WTC11 (cell line): ENCODE measurements at regions not wholly inside any gene's neighbourhood (a gene's known extent, or its start where the extent isn't known, plus 50 kb on each side); places are given as distances from the start of the nearest gene placed in this dataset.
A peak's percentile ranks its signal among the peaks of the same experiment; 100 is the strongest.

Experiments used
- ATAC-seq: fragments of 200-7000 bp; cut with Tn5 transposase; 2 replicates; pipeline ENCODE4 v1.10.0; 2021; ENCODE audit warnings: mild to moderate bottlenecking, moderate library complexity
- CTCF ChIA-PET: fragments of 300-600 bp; sonication (Branson Sonifier 250); formaldehyde crosslinking; loops from one replicate; lab custom pipeline; 2021; ENCODE audit warnings: antibody characterized with exemption; lab: Charles Lee
- POLR2A ChIA-PET: fragments of 350-600 bp; sonication (Branson Sonifier 250); formaldehyde crosslinking; loops from one replicate; lab custom pipeline; 2021; ENCODE audit warnings: antibody characterized with exemption; lab: Charles Lee
- DNase-seq: peaks from one replicate; pipeline ENCODE4 v3.0.0; 2021; ENCODE audit warnings: low spot score
- H3K27ac Mint-ChIP-seq: 2 replicates; pipeline ENCODE4 v1.8.0; 2021; ENCODE audit warnings: mixed read lengths
- H3K27me3 Mint-ChIP-seq: 2 replicates; pipeline ENCODE4 v1.8.0; 2021; ENCODE audit warnings: low read depth, mild to moderate bottlenecking, moderate library complexity, mixed read lengths
- H3K36me3 Mint-ChIP-seq: 2 replicates; pipeline ENCODE4 v1.8.0; 2021; ENCODE audit warnings: mixed read lengths
- H3K4me1 Mint-ChIP-seq: 2 replicates; pipeline ENCODE4 v1.8.0; 2022; ENCODE audit warnings: mixed read lengths
- H3K4me3 Mint-ChIP-seq: 2 replicates; pipeline ENCODE4 v1.8.0; 2021; ENCODE audit warnings: mild to moderate bottlenecking, moderate library complexity, mixed read lengths
- H3K9me3 Mint-ChIP-seq: 2 replicates; pipeline ENCODE4 v1.8.0; 2021; ENCODE audit warnings: mixed read lengths
- AR ChIP-seq: fragments of 250-450 bp; sonication (Bioruptor Pico); IDR thresholded peaks from 2 replicates; pipeline ENCODE4 v1.9.0; 2021; ENCODE audit warnings: mild to moderate bottlenecking
- ATF3 ChIP-seq: sonication (generic); formaldehyde crosslinking; conservative IDR thresholded peaks from 2 replicates; pipeline ENCODE4 v1.8.1; 2022; ENCODE audit warnings: mild to moderate bottlenecking, missing genetic modification reagents
- CBFB ChIP-seq: sonication (generic); formaldehyde crosslinking; IDR thresholded peaks from 2 replicates; pipeline ENCODE4 v1.8.1; 2022; ENCODE audit warnings: mild to moderate bottlenecking, low read depth, missing genetic modification reagents
- E2F4 ChIP-seq: sonication (generic); formaldehyde crosslinking; IDR thresholded peaks from 2 replicates; pipeline ENCODE4 v1.8.1; 2022; ENCODE audit warnings: low read depth, mild to moderate bottlenecking, moderate library complexity, missing genetic modification reagents, borderline replicate concordance
- ERG ChIP-seq: fragments of 250-450 bp; sonication (Bioruptor Pico); IDR thresholded peaks from 2 replicates; pipeline ENCODE4 v1.8.0; 2021; ENCODE audit warnings: mild to moderate bottlenecking
- GTF2I ChIP-seq: fragments of 250-450 bp; sonication (Bioruptor Pico); conservative IDR thresholded peaks from 2 replicates; pipeline ENCODE4 v1.4.0; 2021; ENCODE audit warnings: mild to moderate bottlenecking
- MAX ChIP-seq: sonication (generic); formaldehyde crosslinking; IDR thresholded peaks from 2 replicates; pipeline ENCODE4 v1.8.0; 2022; ENCODE audit warnings: mild to moderate bottlenecking, missing genetic modification reagents
- MYBL2 ChIP-seq: sonication (generic); formaldehyde crosslinking; IDR thresholded peaks from 2 replicates; pipeline ENCODE4 v1.8.1; 2023; ENCODE audit warnings: mild to moderate bottlenecking, moderate library complexity, missing genetic modification reagents
- NFE2L1 ChIP-seq: sonication (generic); formaldehyde crosslinking; IDR thresholded peaks from 2 replicates; pipeline ENCODE4 v1.8.1; 2023; ENCODE audit warnings: missing genetic modification reagents
- PREB ChIP-seq: sonication (generic); formaldehyde crosslinking; IDR thresholded peaks from 2 replicates; pipeline ENCODE4 v1.8.1; 2022; ENCODE audit warnings: mild to moderate bottlenecking, missing genetic modification reagents, moderate library complexity, borderline replicate concordance
- SMAD4 ChIP-seq: sonication (generic); formaldehyde crosslinking; IDR thresholded peaks from 2 replicates; pipeline ENCODE4 v1.8.0; 2022; ENCODE audit warnings: mild to moderate bottlenecking, missing genetic modification reagents
- ZNF219 ChIP-seq: sonication (generic); formaldehyde crosslinking; IDR thresholded peaks from 2 replicates; pipeline ENCODE4 v1.8.0; 2023; ENCODE audit warnings: missing genetic modification reagents, mild to moderate bottlenecking, borderline replicate concordance
- ZNF232 ChIP-seq: sonication (generic); formaldehyde crosslinking; IDR thresholded peaks from 2 replicates; pipeline ENCODE4 v1.8.0; 2022; ENCODE audit warnings: mild to moderate bottlenecking, missing genetic modification reagents
- ZNF396 ChIP-seq: fragments of 250-450 bp; sonication (Bioruptor Pico); IDR thresholded peaks from 2 replicates; pipeline ENCODE4 v1.8.0; 2021; ENCODE audit warnings: mild to moderate bottlenecking, moderate library complexity, borderline replicate concordance
- ZNF423 ChIP-seq: fragments of 250-450 bp; sonication (Bioruptor Pico); IDR thresholded peaks from 2 replicates; pipeline ENCODE4 v2.1.2; 2022; ENCODE audit warnings: mild to moderate bottlenecking, moderate library complexity
- TF ChIP-seq, protein P1 (sequence below): sonication (generic); formaldehyde crosslinking; conservative IDR thresholded peaks from 2 replicates; pipeline ENCODE4 v1.8.1; 2023; ENCODE audit warnings: mild to moderate bottlenecking, low read depth, missing genetic modification reagents, moderate library complexity
- TF ChIP-seq, protein P2 (sequence below): sonication (generic); formaldehyde crosslinking; IDR thresholded peaks from 2 replicates; pipeline ENCODE4 v1.8.1; 2022; ENCODE audit warnings: missing genetic modification reagents, borderline replicate concordance
- TF ChIP-seq, protein P3 (sequence below): fragments of 250-450 bp; sonication (Bioruptor Pico); conservative IDR thresholded peaks from 2 replicates; pipeline ENCODE4 v1.9.0; 2021; ENCODE audit warnings: mild to moderate bottlenecking
- TF ChIP-seq, protein P4 (sequence below): fragments of 250-450 bp; sonication (Bioruptor Pico); IDR thresholded peaks from 2 replicates; pipeline ENCODE4 v1.9.0; 2021; ENCODE audit warnings: mild to moderate bottlenecking
- TF ChIP-seq, protein P5 (sequence below): sonication (generic); formaldehyde crosslinking; IDR thresholded peaks from 2 replicates; pipeline ENCODE4 v1.8.1; 2023; ENCODE audit warnings: mild to moderate bottlenecking, missing genetic modification reagents

DNA sequence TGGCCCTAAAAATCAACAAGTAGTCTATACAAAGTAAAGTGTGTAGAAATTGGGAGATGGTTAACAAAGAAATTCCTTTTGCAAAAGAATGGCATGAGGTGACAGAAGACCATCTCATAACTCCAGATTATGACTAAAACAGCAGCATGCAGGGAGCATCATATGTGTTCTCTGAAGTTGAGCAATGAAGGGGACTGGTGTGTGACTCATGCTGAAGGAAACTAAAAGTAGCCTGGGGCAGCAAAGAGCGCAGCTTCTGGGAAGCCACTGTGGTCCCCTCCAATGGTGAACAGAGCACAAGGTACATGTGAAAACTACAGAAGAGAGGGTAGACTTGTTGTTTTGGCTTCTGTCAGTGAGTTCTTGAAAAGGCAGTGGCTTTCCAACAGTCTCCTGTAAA lies 133.4 kb downstream of the MACC1 start:
- Mint-ChIP-seq H3K4me1 (peaks cover 75% of the 10 kb centered on the region), H3K36me3 (peaks cover 19% of the 10 kb centered on the region), H3K9me3 (0 out of 2 replicates have a peak, but pooled peaks cover 3% of the 10 kb centered on the region), H3K4me3 (no peak overlapping the region), H3K27me3 (no peaks in the 10 kb centered on the region), H3K27ac (peak overlapping the region; percentile 50)
- CTCF ChIA-PET = no interaction called here
- DNase-seq (no peak), ATAC-seq (peak; percentile 40)
- POLR2A ChIA-PET = no interaction called here
- TF ChIP-seq ATF3 (CRISPR knock-in tag) (no peak), ZNF423 (CRISPR knock-in tag) (no peak), AR (no peak), ZNF219 (no peak), PREB (CRISPR knock-in tag) (no peak), ERG (CRISPR knock-in tag) (no peak), ZNF232 (no peak), CBFB (CRISPR knock-in tag) (no peak), ZNF396 (CRISPR knock-in tag) (no peak), MYBL2 (CRISPR knock-in tag) (no peak), MAX (no peak), SMAD4 (CRISPR knock-in tag) (no peak), NFE2L1 (CRISPR knock-in tag) (no peak), E2F4 (CRISPR knock-in tag) (no peak), GTF2I (no peak)
- TF ChIP-seq, protein P1, sequence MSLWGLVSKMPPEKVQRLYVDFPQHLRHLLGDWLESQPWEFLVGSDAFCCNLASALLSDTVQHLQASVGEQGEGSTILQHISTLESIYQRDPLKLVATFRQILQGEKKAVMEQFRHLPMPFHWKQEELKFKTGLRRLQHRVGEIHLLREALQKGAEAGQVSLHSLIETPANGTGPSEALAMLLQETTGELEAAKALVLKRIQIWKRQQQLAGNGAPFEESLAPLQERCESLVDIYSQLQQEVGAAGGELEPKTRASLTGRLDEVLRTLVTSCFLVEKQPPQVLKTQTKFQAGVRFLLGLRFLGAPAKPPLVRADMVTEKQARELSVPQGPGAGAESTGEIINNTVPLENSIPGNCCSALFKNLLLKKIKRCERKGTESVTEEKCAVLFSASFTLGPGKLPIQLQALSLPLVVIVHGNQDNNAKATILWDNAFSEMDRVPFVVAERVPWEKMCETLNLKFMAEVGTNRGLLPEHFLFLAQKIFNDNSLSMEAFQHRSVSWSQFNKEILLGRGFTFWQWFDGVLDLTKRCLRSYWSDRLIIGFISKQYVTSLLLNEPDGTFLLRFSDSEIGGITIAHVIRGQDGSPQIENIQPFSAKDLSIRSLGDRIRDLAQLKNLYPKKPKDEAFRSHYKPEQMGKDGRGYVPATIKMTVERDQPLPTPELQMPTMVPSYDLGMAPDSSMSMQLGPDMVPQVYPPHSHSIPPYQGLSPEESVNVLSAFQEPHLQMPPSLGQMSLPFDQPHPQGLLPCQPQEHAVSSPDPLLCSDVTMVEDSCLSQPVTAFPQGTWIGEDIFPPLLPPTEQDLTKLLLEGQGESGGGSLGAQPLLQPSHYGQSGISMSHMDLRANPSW (CRISPR knock-in tag) = no peak
- TF ChIP-seq, protein P2, sequence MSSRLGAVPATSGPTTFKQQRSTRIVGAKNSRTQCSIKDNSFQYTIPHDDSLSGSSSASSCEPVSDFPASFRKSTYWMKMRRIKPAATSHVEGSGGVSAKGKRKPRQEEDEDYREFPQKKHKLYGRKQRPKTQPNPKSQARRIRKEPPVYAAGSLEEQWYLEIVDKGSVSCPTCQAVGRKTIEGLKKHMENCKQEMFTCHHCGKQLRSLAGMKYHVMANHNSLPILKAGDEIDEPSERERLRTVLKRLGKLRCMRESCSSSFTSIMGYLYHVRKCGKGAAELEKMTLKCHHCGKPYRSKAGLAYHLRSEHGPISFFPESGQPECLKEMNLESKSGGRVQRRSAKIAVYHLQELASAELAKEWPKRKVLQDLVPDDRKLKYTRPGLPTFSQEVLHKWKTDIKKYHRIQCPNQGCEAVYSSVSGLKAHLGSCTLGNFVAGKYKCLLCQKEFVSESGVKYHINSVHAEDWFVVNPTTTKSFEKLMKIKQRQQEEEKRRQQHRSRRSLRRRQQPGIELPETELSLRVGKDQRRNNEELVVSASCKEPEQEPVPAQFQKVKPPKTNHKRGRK (CRISPR knock-in tag) = no peak
- TF ChIP-seq, protein P3, sequence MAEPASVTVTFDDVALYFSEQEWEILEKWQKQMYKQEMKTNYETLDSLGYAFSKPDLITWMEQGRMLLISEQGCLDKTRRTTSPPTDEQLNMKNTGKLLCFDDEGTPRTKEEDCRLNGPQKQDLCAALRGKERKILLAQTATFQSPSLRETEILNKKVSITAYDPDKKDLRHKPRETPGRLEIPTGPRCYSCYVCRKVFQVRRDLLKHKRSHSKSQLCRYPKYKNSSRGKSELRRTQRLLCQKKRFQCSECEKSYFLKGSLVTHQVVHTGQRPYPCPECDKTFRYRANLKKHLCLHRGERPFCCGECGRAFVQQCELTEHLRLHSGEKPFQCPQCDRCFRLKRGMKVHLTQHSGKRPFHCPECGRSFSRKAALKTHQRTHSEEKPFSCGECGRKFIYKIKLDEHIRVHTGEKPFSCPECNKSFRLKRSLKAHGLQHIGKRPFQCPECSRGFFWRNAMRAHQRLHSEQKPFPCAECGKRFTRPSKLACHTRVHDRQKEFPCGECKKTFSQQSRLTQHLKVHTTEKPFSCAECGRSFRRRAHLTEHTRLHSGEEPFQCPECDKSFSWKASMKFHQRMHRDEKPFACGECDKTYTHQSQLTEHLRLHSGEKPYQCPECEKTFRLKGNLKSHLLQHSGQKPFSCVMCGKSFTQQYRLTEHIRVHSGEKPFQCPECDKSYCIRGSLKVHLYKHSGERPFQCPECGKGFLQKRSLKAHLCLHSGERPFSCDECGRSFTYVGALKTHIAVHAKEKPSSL (CRISPR knock-in tag) = no peak
- TF ChIP-seq, protein P4, sequence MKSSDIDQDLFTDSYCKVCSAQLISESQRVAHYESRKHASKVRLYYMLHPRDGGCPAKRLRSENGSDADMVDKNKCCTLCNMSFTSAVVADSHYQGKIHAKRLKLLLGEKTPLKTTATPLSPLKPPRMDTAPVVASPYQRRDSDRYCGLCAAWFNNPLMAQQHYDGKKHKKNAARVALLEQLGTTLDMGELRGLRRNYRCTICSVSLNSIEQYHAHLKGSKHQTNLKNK (CRISPR knock-in tag) = no peak
- TF ChIP-seq, protein P5, sequence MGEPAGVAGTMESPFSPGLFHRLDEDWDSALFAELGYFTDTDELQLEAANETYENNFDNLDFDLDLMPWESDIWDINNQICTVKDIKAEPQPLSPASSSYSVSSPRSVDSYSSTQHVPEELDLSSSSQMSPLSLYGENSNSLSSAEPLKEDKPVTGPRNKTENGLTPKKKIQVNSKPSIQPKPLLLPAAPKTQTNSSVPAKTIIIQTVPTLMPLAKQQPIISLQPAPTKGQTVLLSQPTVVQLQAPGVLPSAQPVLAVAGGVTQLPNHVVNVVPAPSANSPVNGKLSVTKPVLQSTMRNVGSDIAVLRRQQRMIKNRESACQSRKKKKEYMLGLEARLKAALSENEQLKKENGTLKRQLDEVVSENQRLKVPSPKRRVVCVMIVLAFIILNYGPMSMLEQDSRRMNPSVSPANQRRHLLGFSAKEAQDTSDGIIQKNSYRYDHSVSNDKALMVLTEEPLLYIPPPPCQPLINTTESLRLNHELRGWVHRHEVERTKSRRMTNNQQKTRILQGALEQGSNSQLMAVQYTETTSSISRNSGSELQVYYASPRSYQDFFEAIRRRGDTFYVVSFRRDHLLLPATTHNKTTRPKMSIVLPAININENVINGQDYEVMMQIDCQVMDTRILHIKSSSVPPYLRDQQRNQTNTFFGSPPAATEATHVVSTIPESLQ (CRISPR knock-in tag) = no peak
